Keratinocyte (primary cell): ENCODE measurements at regions not wholly inside any gene's neighbourhood (a gene's known extent, or its start where the extent isn't known, plus 50 kb on each side); places are given as distances from the start of the nearest gene placed in this dataset.

ENCODE experiments used
- DNase-seq: peaks from one replicate; pipeline ENCODE4 v3.0.0-alpha.2; 2011; ENCODE audit warnings: low read depth, missing footprints, low spot score
- FAIRE-seq: peaks from 2 replicates; lab custom pipeline; 2011; peaks lifted over from hg19 to GRCh38; lab: Jason Lieb, UNC
- H2AFZ ChIP-seq: 2 replicates; pipeline ENCODE4 v1.6.0; 2012; ENCODE audit warnings: low read length, control low read depth, inconsistent platforms; ENCODE audit not compliant: control insufficient read depth
- H3K27ac ChIP-seq: 2 replicates; pipeline ENCODE4 v1.5.1; 2011; ENCODE audit warnings: low read length; ENCODE audit not compliant: control insufficient read depth, insufficient read depth
- H3K27me3 ChIP-seq: 3 replicates; pipeline ENCODE4 v1.6.0; 2011; ENCODE audit warnings: low read length; ENCODE audit not compliant: control insufficient read depth, insufficient read depth; ENCODE audit errors: extremely low read depth
- H3K36me3 ChIP-seq, 2 experiments: 2 replicates in 1 of 2; 3 replicates in 1 of 2; pipeline ENCODE4 v1.5.1; 2011; ENCODE audit warnings: low read length in 2 of 2, mild to moderate bottlenecking in 1 of 2; ENCODE audit not compliant: control insufficient read depth in 2 of 2, insufficient read depth in 2 of 2; ENCODE audit errors: extremely low read depth in 1 of 2
- H3K4me1 ChIP-seq: 3 replicates; pipeline ENCODE4 v1.5.1; 2011; ENCODE audit warnings: low read length; ENCODE audit not compliant: control insufficient read depth, insufficient read depth; ENCODE audit errors: extremely low read depth
- H3K4me2 ChIP-seq: 3 replicates; pipeline ENCODE4 v1.6.0; 2011; ENCODE audit warnings: low read depth, low read length; ENCODE audit not compliant: control insufficient read depth, insufficient read depth; ENCODE audit errors: extremely low read depth
- H3K4me3 ChIP-seq, 3 experiments: fragments of 200-600 bp in 1 of 3; sonication (generic) in 1 of 3; 2 replicates in 2 of 3; 3 replicates in 1 of 3; pipeline ENCODE4 v1.5.1; 2011 to 2016; ENCODE audit warnings: low read length in 3 of 3, mild to moderate bottlenecking in 3 of 3, control low read depth in 2 of 3, inconsistent platforms in 1 of 3, low read depth in 1 of 3, mixed read lengths in 1 of 3, mixed run types in 1 of 3, moderate library complexity in 1 of 3; ENCODE audit not compliant: control insufficient read depth in 2 of 3, insufficient read depth in 2 of 3; ENCODE audit errors: extremely low read depth in 1 of 3
- H3K79me2 ChIP-seq: 2 replicates; pipeline ENCODE4 v1.6.0; 2012; ENCODE audit warnings: low read length; ENCODE audit not compliant: control insufficient read depth, insufficient read depth
- H3K9ac ChIP-seq: 3 replicates; pipeline ENCODE4 v1.6.0; 2011; ENCODE audit warnings: low read length; ENCODE audit not compliant: control insufficient read depth, insufficient read depth; ENCODE audit errors: extremely low read depth
- H3K9me1 ChIP-seq: 3 replicates; pipeline ENCODE4 v1.6.0; 2011; ENCODE audit warnings: low read length; ENCODE audit not compliant: control insufficient read depth, insufficient read depth; ENCODE audit errors: extremely low read depth
- H3K9me3 ChIP-seq: 2 replicates; pipeline ENCODE4 v1.5.1; 2012; ENCODE audit warnings: low read depth, low read length; ENCODE audit not compliant: control insufficient read depth
- H4K20me1 ChIP-seq: 3 replicates; pipeline ENCODE4 v1.6.0; 2011; ENCODE audit warnings: low read length; ENCODE audit not compliant: control insufficient read depth, insufficient read depth; ENCODE audit errors: extremely low read depth
- CTCF ChIP-seq, 3 experiments: IDR thresholded peaks in 1 of 3; conservative IDR thresholded peaks in 1 of 3; optimal IDR thresholded peaks in 1 of 3; 2 replicates in 2 of 3; 3 replicates in 1 of 3; pipeline versions ENCODE3 to v1.5.1; 2011; ENCODE audit warnings: low read length in 3 of 3, mild to moderate bottlenecking in 3 of 3, moderate library complexity in 2 of 3, control low read depth in 1 of 3, inconsistent platforms in 1 of 3; ENCODE audit not compliant: insufficient read depth in 2 of 3; ENCODE audit errors: extremely low read depth in 1 of 3
- EZH2 ChIP-seq: IDR thresholded peaks from one replicate; pipeline ENCODE4 v1.6.1; 2012; ENCODE audit warnings: inconsistent platforms, mild to moderate bottlenecking, low read length, moderate library complexity
- dilution Hi-C: fragments of 300-500 bp; cut with MboI; formaldehyde crosslinking; loops from one replicate; pipeline ENCODE4 v1.7.0; 2020; ENCODE audit warnings: low sequenced_read_pairs; ENCODE audit not compliant: extremely low pct_ligation_motif_present

GRCh38 chr3:64872345-64872744 is 184.5 kb upstream of the ADAMTS9 start:
- H3K27me3 ChIP-seq = no peaks in the 10 kb centered on the region
- H4K20me1 ChIP-seq = no peaks in the 10 kb centered on the region
- no peaks in the 10 kb centered on the region for H3K9me3 ChIP-seq
- FAIRE-seq (no peak), DNase-seq (no peak)
- no peaks in the 10 kb centered on the region for H3K4me1 ChIP-seq
- TF ChIP-seq EZH2 (no peak), CTCF (optimal IDR thresholded peaks at IDR 0.05 in 1 of 3, IDR thresholded peaks at IDR 0.05 in 1 of 3, conservative IDR thresholded peaks at IDR 0.05 in 1 of 3; ENCODE audit: extremely low read depth in 1 of 3, insufficient read depth in 2 of 3, low read length in 3 of 3) (no peak)
- no peak overlapping the region for H2AFZ ChIP-seq
- dilution Hi-C loops = no loop called here
- H3K4me2 ChIP-seq = no peak overlapping the region
- no peaks in the 10 kb centered on the region for H3K9me1 ChIP-seq
- H3K36me3 ChIP-seq = no peaks in the 10 kb centered on the region
- no peak overlapping the region for H3K4me3 ChIP-seq
- H3K9ac ChIP-seq = no peak overlapping the region
- H3K27ac ChIP-seq = no peak overlapping the region
- H3K79me2 ChIP-seq = no peaks in the 10 kb centered on the region

- H3K4me3 ChIP-seq = no peak overlapping the region
- no peaks in the 10 kb centered on the region for H3K4me1 ChIP-seq
- dilution Hi-C loops = no loop called here
- H3K9me1 ChIP-seq = no peaks in the 10 kb centered on the region
- no peak overlapping the region for H3K27ac ChIP-seq
- no peaks in the 10 kb centered on the region for H3K9me3 ChIP-seq
- H3K27me3 ChIP-seq = no peaks in the 10 kb centered on the region
- H3K9ac ChIP-seq = no peak overlapping the region
- no peaks in the 10 kb centered on the region for H3K79me2 ChIP-seq
- no peaks in the 10 kb centered on the region for H3K36me3 ChIP-seq
- DNase-seq = no peak
- FAIRE-seq = no peak
- TF ChIP-seq EZH2 = no peak
- TF ChIP-seq CTCF (optimal IDR thresholded peaks at IDR 0.05 in 1 of 3, IDR thresholded peaks at IDR 0.05 in 1 of 3, conservative IDR thresholded peaks at IDR 0.05 in 1 of 3; ENCODE audit: extremely low read depth in 1 of 3, insufficient read depth in 2 of 3, low read length in 3 of 3) = no peak
- no peaks in the 10 kb centered on the region for H4K20me1 ChIP-seq
- no peak overlapping the region for H3K4me2 ChIP-seq
- no peak overlapping the region for H2AFZ ChIP-seq
These were observed 184.0 kb upstream of the ADAMTS9 start for GRCh38 chr3:64871834-64872249.
